Caki2 (cell line): ENCODE measurements at regions not wholly inside any gene's neighbourhood (a gene's known extent, or its start where the extent isn't known, plus 50 kb on each side); places are given as distances from the start of the nearest gene placed in this dataset.
"Not testable (repeated sequence)": the region's sequence is repeated elsewhere in the genome, so short reads cannot be mapped to it uniquely, and the experiment has no call there.

Experiments used
- DNase-seq: peaks from one replicate; pipeline ENCODE4 v3.0.0-alpha.2; 2015; ENCODE audit warnings: low read depth
- in situ Hi-C: cut with HindIII; loops from 2 replicates; pipeline ENCODE4 v1.10.0; 2016; ENCODE audit warnings: low sequenced_read_pairs, low pct_unique_long_range_greater_than_20kb, mixed read lengths

GRCh38 chr6:134539865-134540323 is 222.0 kb upstream of the SGK1 start:
- in situ Hi-C loops, result no loop called here
- no peak for DNase-seq

DNA sequence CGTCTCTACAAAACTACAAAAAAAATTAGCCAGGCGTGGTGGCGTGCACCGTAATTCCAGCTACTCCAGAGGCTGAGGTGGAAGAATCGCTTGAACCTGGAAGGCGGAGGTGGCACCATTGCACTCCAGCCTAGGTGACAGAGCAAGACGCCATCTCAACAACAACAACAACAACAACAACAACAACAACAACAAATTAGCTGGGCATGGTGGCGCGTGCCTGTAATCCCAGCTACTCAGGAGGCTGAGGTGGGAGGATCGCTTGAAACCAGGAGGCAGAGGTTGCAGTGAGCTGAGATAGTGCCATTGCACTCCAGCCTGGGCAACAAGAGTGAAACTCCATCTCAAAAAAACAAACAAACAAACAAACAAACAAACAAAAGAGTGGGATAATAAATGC is 219.9 kb upstream of the SGK1 start:
- in situ Hi-C loops, DNase-seq: not testable (repeated sequence)

DNA sequence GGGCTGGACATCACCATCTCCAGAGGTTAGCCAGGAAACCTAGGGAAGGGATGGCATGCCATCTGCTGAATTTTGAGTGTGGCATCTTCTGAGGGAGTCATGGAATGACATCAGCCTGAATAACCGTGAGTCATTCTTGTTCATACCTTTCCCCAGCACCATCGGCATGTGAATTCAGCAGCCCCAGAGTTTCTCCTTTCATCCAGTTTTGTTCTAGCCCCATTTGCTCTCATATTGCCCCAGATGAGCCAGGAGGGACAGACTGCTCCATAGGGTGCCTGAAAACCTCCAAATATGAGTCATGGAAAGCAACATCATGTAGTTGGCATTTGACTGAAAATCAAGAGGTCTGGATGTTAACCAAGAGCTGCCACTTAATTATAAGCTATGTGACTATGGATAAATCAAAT is 219.2 kb upstream of the SGK1 start:
- in situ Hi-C loops, result no loop called here
- peak; percentile 81 for DNase-seq

DNA sequence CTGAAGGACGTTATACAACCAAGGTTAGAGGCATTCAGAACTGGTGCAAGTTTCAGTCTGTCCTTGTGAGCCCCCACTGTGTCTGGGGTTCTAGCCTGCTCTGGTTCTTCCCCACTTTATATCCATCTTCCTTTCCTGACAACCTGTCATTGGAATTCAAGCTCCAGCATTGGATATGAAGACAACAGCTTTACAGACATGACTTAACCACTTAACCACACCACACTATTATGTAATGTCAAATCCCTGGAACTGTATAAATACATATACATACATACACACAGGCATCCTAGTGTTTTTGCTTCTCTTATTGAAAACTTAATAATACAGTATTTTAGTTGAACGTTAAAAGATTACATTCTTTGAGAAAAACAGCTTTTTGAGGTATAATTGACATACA is 217.9 kb upstream of the SGK1 start:
- DNase-seq, result no peak
- in situ Hi-C loops, result no loop called here

DNA sequence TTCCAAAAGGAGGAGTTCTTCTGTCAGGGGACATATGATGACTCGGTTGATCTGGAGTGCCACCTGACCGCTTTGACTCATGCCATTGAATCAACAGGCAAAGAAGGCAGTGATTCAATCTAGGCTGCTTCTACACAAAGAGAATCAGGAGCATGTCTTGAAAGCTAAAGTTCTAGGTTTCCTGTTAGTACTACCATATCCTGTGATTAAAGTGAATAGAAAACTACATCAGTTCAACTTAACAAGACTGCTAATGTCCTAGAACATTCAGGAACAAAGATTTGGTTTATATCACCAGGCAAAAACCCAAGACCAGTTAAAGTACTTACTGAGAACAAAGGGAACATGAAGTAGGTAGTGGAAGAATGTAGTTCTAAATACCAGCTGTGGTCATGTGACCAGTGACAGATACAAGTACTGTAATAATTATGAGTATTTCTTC is 216.8 kb upstream of the SGK1 start:
- in situ Hi-C loops, result no loop called here
- no peak for DNase-seq

DNA sequence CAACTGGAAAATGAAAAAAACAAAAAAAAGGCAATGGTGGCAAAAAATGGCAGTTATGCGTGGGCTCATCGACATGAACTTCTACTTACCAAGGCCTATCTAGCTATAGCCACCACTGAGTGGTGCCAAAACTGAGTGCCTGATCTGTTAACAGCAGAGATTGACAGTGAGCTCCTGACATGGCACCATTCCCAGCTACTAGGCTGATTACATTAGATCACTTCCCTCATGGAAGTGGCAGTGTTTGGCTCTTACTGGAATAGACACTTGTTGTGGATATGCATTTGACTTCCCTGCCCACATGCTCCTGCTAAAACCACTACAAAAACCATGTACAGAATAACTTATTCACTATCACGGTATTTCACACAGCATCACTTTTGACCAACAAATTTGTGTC is 216.1 kb upstream of the SGK1 start:
- in situ Hi-C loops, result no loop called here
- DNase-seq, result no peak

GRCh38 chr6:134532694-134533624 is 215.0 kb upstream of the SGK1 start:
- DNase-seq, result no peak

DNA sequence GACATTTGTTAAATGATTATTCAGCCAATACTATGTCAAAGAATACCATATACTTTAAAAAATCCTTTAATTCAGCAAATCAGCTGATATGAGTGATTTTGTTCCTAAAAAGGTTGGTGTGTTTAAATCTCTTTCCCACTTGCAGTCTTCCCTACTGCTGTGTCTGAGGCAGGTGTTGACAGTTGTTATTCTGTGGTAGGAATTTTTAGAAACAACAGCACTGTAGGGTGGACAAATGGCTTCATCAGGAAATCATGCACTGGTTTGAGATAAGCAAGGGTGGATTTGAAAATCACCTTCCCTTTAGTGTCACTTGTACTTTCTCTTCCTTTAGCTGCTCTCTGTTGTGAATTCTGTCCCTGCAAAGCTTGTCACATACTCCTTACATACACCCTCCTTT is 213.7 kb upstream of the SGK1 start:
- in situ Hi-C loops, result no loop called here
- no peak for DNase-seq

More at GRCh38 chr6:134532694-134533624, 215.0 kb upstream of the SGK1 start:
- in situ Hi-C loops, result no loop called here

- DNase-seq, result no peak
- in situ Hi-C loops, result no loop called here
Measured at GRCh38 chr6:134531188-134531551, 213.3 kb upstream of the SGK1 start.

DNA sequence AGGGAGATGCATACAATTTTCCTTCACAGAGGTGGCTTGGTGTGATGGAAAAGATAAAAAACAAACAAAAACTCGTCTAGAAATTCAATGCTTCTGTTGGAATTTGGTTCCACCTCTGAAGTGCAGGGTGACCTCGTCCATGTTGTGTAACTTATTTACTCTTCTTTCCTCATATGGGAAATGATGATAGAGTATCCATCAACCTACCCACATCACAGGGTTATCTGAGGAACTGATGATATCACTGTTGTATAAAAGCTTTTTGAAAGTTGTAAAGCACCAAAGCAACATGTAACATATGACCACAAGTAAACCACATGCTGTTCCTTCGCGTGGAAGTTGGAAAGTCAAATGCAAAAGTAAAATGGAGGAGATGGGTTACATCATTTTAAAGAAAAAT is 212.0 kb upstream of the SGK1 start:
- DNase-seq, result no peak
- in situ Hi-C loops, result no loop called here

- in situ Hi-C loops, result no loop called here
- no peak for DNase-seq
Measured at GRCh38 chr6:134529305-134529704, 211.4 kb upstream of the SGK1 start.

DNA sequence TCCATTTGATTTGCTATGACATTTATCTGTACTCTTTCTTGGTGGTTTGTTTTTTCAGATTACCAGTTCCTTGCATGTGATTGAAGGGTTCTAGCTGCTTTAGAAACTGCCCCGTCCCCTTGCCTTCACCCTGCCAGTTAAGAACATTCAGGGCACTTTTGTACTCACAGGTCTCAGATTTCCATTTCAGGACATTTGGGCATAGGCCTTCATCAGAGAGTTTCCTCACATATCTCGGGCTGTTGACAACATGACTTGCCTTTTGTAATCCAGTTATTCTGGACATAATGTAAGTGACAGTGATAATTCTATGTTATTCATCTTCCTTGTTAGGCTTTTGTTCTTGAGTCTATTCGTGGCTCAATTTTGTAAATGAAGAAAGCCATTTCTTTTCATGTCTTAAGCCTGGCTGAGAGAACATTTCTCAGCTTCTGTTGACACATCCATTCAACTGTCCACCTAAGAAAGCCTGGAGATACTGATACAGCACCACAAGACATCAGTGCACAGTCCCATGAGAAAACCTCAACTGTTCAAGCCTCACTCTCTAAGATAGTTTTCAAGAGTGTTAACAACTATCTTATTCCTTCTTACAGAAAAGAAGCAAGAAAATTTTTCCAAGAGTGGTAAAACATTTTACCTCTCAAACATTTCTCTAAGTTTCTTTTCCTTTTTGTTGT is 209.3 kb upstream of the SGK1 start:
- in situ Hi-C loops, result no loop called here
- DNase-seq, result no peak

GRCh38 chr6:134525190-134525868 is 207.4 kb upstream of the SGK1 start:
- DNase-seq, result no peak
- in situ Hi-C loops, result no loop called here

DNA sequence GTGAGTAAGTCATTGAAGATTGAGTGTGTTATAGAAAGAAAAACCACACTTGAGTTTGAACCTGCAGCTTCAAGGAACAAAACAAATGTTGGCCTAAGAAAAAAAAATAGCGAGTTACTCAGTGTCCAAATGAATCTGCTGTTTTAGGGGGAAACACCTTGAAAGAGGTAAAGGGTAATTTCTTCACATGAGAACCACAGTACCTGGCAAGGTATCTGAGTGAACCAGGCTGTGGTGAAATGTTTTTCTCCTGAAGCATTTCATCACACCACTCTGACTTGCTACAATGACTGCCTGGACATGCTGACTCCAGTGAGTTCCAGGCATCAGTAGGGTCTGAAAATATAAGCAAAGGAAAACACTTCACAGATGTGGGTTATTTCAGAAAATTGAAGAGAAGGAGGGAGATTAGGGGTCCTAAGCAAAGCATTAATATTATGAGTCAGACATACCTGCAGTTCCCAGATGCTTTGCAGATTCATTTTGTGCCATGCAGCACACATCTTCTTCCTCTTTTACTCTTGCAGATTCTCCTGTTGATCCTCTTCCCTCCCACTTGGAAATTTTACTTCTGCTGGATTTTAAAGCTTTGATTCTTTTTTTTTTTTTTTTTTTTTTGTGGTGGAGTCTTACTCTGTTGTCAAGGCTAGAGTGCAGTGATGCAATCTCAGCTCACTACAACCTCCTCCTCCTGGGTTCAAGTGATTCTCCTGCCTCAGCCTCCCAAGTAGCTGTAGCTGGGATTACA is 206.2 kb upstream of the SGK1 start:
- in situ Hi-C loops, result no loop called here

GRCh38 chr6:134523051-134523450 is 205.1 kb upstream of the SGK1 start:
- no peak for DNase-seq
- in situ Hi-C loops, result no loop called here

More for the DNA sequence above, 206.2 kb upstream of the SGK1 start:
- DNase-seq, result no peak

DNA sequence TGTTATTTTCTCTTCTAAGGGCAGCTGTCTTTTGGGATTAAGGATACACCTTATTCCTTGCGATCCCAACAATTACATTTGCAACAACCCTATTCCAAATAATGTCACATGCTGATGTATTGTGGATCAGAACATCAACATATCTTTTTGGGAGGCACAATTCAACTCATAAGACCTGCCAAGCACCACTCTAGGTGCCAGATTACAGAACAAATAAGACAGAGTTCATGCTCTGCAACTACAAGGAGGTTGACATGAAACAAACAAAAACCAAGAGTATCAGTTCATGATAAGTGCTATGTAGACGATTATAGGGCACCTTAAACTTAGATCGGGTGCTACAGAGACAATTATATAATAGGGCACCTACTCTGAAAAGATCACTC is 203.2 kb upstream of the SGK1 start:
- DNase-seq, result no peak
- in situ Hi-C loops, result no loop called here

- DNase-seq, result no peak
- in situ Hi-C loops, result no loop called here
Measured at GRCh38 chr6:134520181-134521115, 202.5 kb upstream of the SGK1 start.
